Progenitor cell of endocrine pancreas (in vitro differentiated cells): ENCODE measurements at regions not wholly inside any gene's neighbourhood (a gene's known extent, or its start where the extent isn't known, plus 50 kb on each side); places are given as distances from the start of the nearest gene placed in this dataset.

Source experiments
- DNase-seq: peaks from one replicate; pipeline ENCODE4 v3.0.0; 2021; ENCODE audit warnings: low spot score; ENCODE audit not compliant: unreplicated experiment
- H3K27ac Mint-ChIP-seq: 2 replicates; pipeline ENCODE4 v1.8.0; 2021; ENCODE audit warnings: mild to moderate bottlenecking, moderate library complexity, mixed read lengths
- H3K27me3 Mint-ChIP-seq: 2 replicates; pipeline ENCODE4 v1.8.0; 2021; ENCODE audit warnings: mixed read lengths
- H3K36me3 Mint-ChIP-seq: 2 replicates; pipeline ENCODE4 v1.8.0; 2022; ENCODE audit warnings: mixed read lengths; ENCODE audit not compliant: insufficient read depth
- H3K4me1 Mint-ChIP-seq: 2 replicates; pipeline ENCODE4 v1.8.0; 2021; ENCODE audit warnings: low read depth, mixed read lengths
- H3K4me3 Mint-ChIP-seq: 2 replicates; pipeline ENCODE4 v1.8.0; 2021; ENCODE audit warnings: low read depth, mild to moderate bottlenecking, moderate library complexity, mixed read lengths
- H3K9me3 Mint-ChIP-seq: 2 replicates; pipeline ENCODE4 v1.8.0; 2021; ENCODE audit warnings: low read depth, mixed read lengths
- TF ChIP-seq, protein P1 (sequence below): fragments of 200-600 bp; sonication (generic); IDR thresholded peaks from one replicate; pipeline ENCODE4 v1.5.0; 2021; ENCODE audit warnings: antibody characterized with exemption, mild to moderate bottlenecking; ENCODE audit not compliant: unreplicated experiment

GRCh38 chr1:221454096-221454495 lies 287.8 kb downstream of the DUSP10 start:
- H3K27ac Mint-ChIP-seq, result no peak overlapping the region
- H3K27me3 Mint-ChIP-seq, result peaks cover 7% of the 10 kb centered on the region
- H3K9me3 Mint-ChIP-seq, result peaks cover 4% of the 10 kb centered on the region
- no peaks in the 10 kb centered on the region for H3K4me1 Mint-ChIP-seq
- TF ChIP-seq, protein P1, sequence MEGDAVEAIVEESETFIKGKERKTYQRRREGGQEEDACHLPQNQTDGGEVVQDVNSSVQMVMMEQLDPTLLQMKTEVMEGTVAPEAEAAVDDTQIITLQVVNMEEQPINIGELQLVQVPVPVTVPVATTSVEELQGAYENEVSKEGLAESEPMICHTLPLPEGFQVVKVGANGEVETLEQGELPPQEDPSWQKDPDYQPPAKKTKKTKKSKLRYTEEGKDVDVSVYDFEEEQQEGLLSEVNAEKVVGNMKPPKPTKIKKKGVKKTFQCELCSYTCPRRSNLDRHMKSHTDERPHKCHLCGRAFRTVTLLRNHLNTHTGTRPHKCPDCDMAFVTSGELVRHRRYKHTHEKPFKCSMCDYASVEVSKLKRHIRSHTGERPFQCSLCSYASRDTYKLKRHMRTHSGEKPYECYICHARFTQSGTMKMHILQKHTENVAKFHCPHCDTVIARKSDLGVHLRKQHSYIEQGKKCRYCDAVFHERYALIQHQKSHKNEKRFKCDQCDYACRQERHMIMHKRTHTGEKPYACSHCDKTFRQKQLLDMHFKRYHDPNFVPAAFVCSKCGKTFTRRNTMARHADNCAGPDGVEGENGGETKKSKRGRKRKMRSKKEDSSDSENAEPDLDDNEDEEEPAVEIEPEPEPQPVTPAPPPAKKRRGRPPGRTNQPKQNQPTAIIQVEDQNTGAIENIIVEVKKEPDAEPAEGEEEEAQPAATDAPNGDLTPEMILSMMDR, result no peak
- H3K4me3 Mint-ChIP-seq, result no peak overlapping the region
- DNase-seq, result no peak
- H3K36me3 Mint-ChIP-seq, result no peaks in the 10 kb centered on the region

GRCh38 chr1:221456918-221457317 lies 285.0 kb downstream of the DUSP10 start:
- TF ChIP-seq, protein P1, result no peak
- no peak for DNase-seq
- H3K36me3 Mint-ChIP-seq, result no peaks in the 10 kb centered on the region

DNA sequence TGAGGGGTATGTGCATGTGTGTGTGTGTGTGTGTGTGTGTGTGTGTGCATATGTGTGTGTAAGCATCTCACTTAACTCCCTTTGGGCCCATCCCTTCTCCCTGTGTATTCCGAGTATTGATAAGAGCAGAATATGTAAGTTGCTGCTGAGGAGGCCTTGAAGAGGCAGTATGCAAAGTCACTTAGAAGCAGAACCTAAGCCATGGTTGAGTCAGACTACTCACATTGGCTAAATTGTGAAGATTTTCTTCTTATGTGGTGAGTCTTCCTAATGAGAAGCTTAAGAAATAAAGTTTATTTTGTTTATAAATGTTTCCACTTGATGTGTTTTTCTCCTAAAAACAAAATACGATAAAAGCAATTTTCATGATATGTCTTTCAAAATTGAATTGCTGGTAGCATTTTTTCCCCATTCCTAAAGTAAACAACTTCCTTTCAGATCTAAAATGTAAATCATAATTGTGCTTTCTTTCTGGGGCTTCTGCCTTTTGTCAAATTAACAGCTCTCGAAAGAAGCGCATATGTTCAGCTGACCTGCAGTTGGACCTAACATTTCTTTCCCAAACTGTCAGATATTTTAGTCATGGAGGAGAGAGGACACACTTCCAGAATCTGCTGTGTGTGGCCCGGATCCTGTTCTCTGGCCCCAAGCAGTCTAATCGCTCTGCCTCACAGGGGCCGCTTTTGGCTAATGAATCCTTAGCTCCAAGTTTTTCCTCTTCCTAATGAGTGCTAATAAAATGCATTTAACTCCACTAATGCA lies 284.0 kb downstream of the DUSP10 start:
- H3K4me1 Mint-ChIP-seq, result no peaks in the 10 kb centered on the region
- H3K27me3 Mint-ChIP-seq, result peaks cover 7% of the 10 kb centered on the region
- no peak overlapping the region for H3K27ac Mint-ChIP-seq
- DNase-seq, result no peak
- no peak overlapping the region for H3K4me3 Mint-ChIP-seq
- no peaks in the 10 kb centered on the region for H3K9me3 Mint-ChIP-seq
- no peaks in the 10 kb centered on the region for H3K36me3 Mint-ChIP-seq
- TF ChIP-seq, protein P1, result no peak

More at GRCh38 chr1:221456918-221457317, 285.0 kb downstream of the DUSP10 start:
- Mint-ChIP-seq H3K27ac (no peak overlapping the region), H3K9me3 (no peaks in the 10 kb centered on the region), H3K4me1 (no peaks in the 10 kb centered on the region), H3K27me3 (peaks cover 7% of the 10 kb centered on the region), H3K4me3 (no peak overlapping the region)

- TF ChIP-seq, protein P1, result no peak
- Mint-ChIP-seq H3K9me3 (no peaks in the 10 kb centered on the region), H3K4me1 (no peaks in the 10 kb centered on the region), H3K4me3 (no peak overlapping the region), H3K27ac (no peak overlapping the region), H3K36me3 (no peaks in the 10 kb centered on the region), H3K27me3 (peaks cover 7% of the 10 kb centered on the region)
- no peak for DNase-seq
Measured at GRCh38 chr1:221458447-221459156, 283.3 kb downstream of the DUSP10 start.

DNA sequence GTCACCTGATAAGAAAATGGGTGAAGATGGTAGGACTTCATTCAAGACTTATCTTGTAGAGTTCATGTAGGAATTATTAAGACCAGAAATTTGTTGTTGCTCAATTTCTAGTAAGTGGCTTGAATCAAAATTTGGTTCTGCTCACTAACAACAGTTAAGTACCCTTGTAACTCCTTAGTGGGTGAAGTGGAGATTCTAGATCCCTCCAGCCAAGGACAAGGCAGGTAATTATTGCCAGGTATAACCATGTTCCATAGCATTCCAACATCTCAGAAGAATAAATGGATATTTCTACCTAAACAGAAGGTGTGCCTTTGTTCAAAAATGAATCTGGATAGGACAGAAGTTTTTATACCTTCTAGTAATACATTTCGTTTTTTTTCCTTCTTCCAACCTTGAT lies 282.3 kb downstream of the DUSP10 start:
- TF ChIP-seq, protein P1, result no peak
- no peaks in the 10 kb centered on the region for H3K4me1 Mint-ChIP-seq
- no peak for DNase-seq
- no peaks in the 10 kb centered on the region for H3K9me3 Mint-ChIP-seq
- no peak overlapping the region for H3K27ac Mint-ChIP-seq
- H3K4me3 Mint-ChIP-seq, result no peak overlapping the region
- no peaks in the 10 kb centered on the region for H3K36me3 Mint-ChIP-seq
- H3K27me3 Mint-ChIP-seq, result peaks cover 7% of the 10 kb centered on the region
